ENCODE measurements at regions not wholly inside any gene's neighbourhood (a gene's known extent, or its start where the extent isn't known, plus 50 kb on each side); places are given as distances from the start of the nearest gene placed in this dataset.

DNA sequence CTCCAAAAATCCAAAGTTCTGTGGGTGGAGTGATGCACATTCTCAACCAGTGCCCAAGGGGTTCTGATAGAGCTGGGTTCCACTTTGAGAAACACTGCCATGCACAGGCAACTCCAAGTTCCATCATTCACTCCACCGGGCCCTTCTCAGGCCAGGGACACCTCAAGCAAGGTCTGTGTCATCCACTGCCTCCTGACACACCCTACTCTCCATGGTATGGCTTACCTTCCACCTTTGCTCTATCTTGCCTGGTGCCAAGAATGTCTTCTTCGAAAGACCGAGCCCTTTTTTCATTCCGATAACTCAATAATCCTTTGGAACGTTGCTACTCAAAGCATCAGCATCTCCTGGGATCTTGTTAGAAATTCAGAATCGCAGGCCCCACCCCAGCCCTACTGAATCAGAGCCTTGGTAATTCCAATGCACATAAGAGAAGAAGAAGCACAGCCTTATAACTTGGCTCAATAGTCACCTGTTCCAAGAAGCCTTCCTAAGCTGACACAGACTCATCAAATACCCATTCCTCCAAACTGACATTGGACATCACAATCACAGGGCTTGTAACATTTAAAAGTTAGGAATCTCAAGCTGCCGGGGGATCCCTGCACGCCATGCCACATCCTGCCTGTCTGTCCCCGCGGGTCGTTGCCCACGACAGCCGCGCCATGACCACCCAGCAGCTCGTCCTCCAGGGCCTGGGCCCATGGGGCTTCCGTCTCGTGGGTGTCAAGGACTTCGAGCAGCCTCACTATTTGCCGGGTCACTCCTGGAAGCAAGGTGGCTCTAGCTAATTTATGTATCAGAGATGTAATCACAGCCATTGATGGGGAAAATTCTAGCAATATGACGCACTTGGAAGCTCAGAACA lies 66.4 kb downstream of the VCPKMT start:
- H3K27ac ChIP-seq: peak overlapping the region in 2 of 4 donors; percentile 36 to 75
- no peaks in the 10 kb centered on the region for H3K9me3 ChIP-seq
- TF ChIP-seq, protein P1, sequence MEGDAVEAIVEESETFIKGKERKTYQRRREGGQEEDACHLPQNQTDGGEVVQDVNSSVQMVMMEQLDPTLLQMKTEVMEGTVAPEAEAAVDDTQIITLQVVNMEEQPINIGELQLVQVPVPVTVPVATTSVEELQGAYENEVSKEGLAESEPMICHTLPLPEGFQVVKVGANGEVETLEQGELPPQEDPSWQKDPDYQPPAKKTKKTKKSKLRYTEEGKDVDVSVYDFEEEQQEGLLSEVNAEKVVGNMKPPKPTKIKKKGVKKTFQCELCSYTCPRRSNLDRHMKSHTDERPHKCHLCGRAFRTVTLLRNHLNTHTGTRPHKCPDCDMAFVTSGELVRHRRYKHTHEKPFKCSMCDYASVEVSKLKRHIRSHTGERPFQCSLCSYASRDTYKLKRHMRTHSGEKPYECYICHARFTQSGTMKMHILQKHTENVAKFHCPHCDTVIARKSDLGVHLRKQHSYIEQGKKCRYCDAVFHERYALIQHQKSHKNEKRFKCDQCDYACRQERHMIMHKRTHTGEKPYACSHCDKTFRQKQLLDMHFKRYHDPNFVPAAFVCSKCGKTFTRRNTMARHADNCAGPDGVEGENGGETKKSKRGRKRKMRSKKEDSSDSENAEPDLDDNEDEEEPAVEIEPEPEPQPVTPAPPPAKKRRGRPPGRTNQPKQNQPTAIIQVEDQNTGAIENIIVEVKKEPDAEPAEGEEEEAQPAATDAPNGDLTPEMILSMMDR (IDR thresholded peaks at IDR 0.05): no peak
- no peak for TF ChIP-seq POLR2A (IDR thresholded peaks at IDR 0.05)
- peaks cover 2 to 23% (median 14%) of the 10 kb centered on the region in 4 donors for H3K4me1 ChIP-seq
- H3K36me3 ChIP-seq: no peaks in the 10 kb centered on the region
- no peaks in the 10 kb centered on the region for H3K27me3 ChIP-seq
- no peak overlapping the region for H3K4me3 ChIP-seq
- peak in 1 of 3 donors; percentile 73 for DNase-seq

DNA sequence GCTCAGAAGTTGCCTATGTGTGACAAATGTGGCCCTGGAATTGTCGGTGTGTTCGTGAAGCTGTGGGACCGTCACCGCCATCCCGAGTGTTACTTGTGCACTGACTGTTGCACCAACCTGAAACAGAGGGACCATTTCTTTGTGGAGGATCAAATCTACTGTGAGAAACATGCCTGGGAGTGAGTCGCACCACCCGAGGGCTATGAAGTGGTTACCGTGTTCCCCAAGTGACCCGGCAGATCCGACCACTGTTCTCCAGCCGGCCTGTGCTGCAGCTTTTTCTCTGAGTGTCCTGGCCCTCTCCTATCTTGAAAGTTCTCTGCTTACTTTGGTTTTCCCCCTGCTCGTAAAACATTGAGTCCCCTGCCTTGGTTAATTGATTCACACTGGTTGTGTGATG lies 65.3 kb downstream of the VCPKMT start:
- Histone ChIP-seq H3K4me3 (no peak overlapping the region), H3K4me1 (peaks cover 2 to 16% (median 8%) of the 10 kb centered on the region in 4 donors)
- no peak for TF ChIP-seq POLR2A (IDR thresholded peaks at IDR 0.05)
- TF ChIP-seq, protein P1 (IDR thresholded peaks at IDR 0.05): no peak

DNA sequence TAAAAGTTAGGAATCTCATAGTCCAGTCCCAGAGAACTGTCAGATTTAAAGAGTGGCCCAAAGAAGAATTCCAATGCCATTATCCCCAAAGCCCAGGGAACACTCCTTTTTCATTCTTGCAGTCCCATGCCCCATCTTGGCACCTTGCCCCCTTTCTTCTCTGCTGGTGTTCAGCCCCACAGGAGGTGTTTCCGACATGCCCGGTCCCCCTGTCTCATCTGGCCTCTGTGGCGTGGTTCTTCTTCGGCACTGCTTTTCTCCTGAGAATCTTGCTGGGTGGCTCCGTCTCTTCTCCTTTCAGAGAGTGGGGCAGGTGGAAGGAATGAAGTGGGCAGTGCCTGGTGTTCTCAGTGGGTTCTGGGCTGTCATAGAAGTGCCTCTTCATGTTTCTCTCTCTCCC lies 64.7 kb downstream of the VCPKMT start:
- TF ChIP-seq, protein P1 (IDR thresholded peaks at IDR 0.05): no peak
- no peak for TF ChIP-seq POLR2A (IDR thresholded peaks at IDR 0.05)

More for the DNA sequence above, 65.3 kb downstream of the VCPKMT start:
- DNase-seq: no peak
- Histone ChIP-seq H3K27me3 (no peaks in the 10 kb centered on the region), H3K27ac (no peak overlapping the region), H3K9me3 (no peaks in the 10 kb centered on the region), H3K36me3 (no peaks in the 10 kb centered on the region)

DNA sequence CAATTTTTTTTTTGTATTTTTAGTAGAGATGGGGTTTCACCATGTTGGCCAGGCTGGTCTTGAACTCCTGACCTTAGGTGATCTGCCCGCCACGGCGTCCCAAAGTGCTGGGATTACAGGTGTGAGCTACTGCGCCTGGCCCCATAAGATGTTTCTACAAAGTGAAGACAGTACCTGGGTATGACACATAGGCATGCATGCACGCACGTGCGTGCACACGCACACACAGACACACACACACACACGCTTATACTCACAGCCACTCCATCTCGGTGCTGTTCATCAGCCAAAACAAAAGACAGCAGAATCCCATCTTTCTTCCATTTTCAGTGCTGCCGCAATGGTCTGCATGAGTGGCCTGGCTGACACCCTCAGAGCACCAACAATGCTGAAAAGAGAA lies 63.9 kb downstream of the VCPKMT start:
- peaks cover 0 to 7% (median 5%) of the 10 kb centered on the region in 4 donors for H3K4me1 ChIP-seq
- DNase-seq: no peak
- H3K27ac ChIP-seq: no peak overlapping the region
- no peaks in the 10 kb centered on the region for H3K9me3 ChIP-seq
- H3K4me3 ChIP-seq: no peak overlapping the region
- H3K27me3 ChIP-seq: no peaks in the 10 kb centered on the region
- H3K36me3 ChIP-seq: no peaks in the 10 kb centered on the region
- TF ChIP-seq POLR2A (IDR thresholded peaks at IDR 0.05): no peak
- TF ChIP-seq, protein P1 (IDR thresholded peaks at IDR 0.05): no peak

More for the DNA sequence above, 64.7 kb downstream of the VCPKMT start:
- H3K4me1 ChIP-seq: peaks cover 2 to 10% (median 7%) of the 10 kb centered on the region in 4 donors
- H3K9me3 ChIP-seq: no peaks in the 10 kb centered on the region
- no peak for DNase-seq
- H3K27me3 ChIP-seq: no peaks in the 10 kb centered on the region
- H3K4me3 ChIP-seq: no peak overlapping the region
- H3K27ac ChIP-seq: no peak overlapping the region
- H3K36me3 ChIP-seq: no peaks in the 10 kb centered on the region

DNA sequence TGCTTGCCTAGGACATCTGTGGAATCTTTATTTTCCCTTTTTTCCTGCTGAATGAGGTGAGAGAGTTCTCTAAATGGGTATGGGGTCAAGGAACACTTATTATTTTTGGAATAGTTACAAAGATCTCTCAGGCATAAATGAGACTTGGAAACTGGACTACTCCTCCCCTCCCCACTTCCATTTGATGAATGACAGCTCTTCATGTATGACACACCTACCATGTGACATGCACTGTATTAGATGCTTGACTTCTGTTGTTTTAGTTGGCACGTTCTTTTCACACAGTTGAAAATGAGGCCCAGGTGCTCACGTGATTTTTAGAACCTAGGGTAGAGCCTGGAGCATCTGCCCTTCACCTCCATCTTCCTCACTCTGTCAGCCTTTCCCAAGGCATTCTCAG lies 62.4 kb downstream of the VCPKMT start:
- H3K4me3 ChIP-seq: no peak overlapping the region
- DNase-seq: no peak
- TF ChIP-seq, protein P1 (IDR thresholded peaks at IDR 0.05): no peak
- no peak for TF ChIP-seq POLR2A (IDR thresholded peaks at IDR 0.05)
- no peaks in the 10 kb centered on the region for H3K9me3 ChIP-seq
- no peak overlapping the region for H3K27ac ChIP-seq
- H3K4me1 ChIP-seq: peaks cover 0 to 13% (median 4%) of the 10 kb centered on the region in 4 donors
- H3K36me3 ChIP-seq: no peaks in the 10 kb centered on the region
- H3K27me3 ChIP-seq: no peaks in the 10 kb centered on the region
